Left hindlimb (tissue), 1 donor: ENCODE measurements at regions not wholly inside any gene's neighbourhood (a gene's known extent, or its start where the extent isn't known, plus 50 kb on each side); places are given as distances from the start of the nearest gene placed in this dataset.

Experiments used
- DNase-seq: peaks from one replicate; pipeline ENCODE4 v3.0.0-alpha.2; 2018

- DNase-seq, result no peak
Measured at GRCh38 chr2:187943772-187944369, 347.8 kb upstream of the GULP1 start.

- no peak for DNase-seq
Measured at GRCh38 chr2:187949859-187950258, 341.8 kb upstream of the GULP1 start.

- no peak for DNase-seq
Measured at GRCh38 chr2:187951470-187952218, 340.0 kb upstream of the GULP1 start.

- no peak for DNase-seq
Measured at GRCh38 chr2:187956906-187957534, 334.7 kb upstream of the GULP1 start.

GRCh38 chr2:187959821-187960220 lies 331.9 kb upstream of the GULP1 start:
- DNase-seq, result no peak

- no peak for DNase-seq
Measured at GRCh38 chr2:187962538-187962937, 329.1 kb upstream of the GULP1 start.

- DNase-seq, result no peak
Measured at GRCh38 chr2:187964746-187965145, 326.9 kb upstream of the GULP1 start.

GRCh38 chr2:187966924-187967323 lies 324.8 kb upstream of the GULP1 start:
- no peak for DNase-seq

- no peak for DNase-seq
Measured at GRCh38 chr2:187971893-187972292, 319.8 kb upstream of the GULP1 start.

GRCh38 chr2:187976259-187976985 lies 315.3 kb upstream of the GULP1 start:
- no peak for DNase-seq

GRCh38 chr2:187976986-187977333 lies 314.7 kb upstream of the GULP1 start:
- no peak for DNase-seq

GRCh38 chr2:187978356-187978755 lies 313.3 kb upstream of the GULP1 start:
- no peak for DNase-seq

- no peak for DNase-seq
Measured at GRCh38 chr2:187982668-187983067, 309.0 kb upstream of the GULP1 start.

GRCh38 chr2:187985195-187985594 lies 306.5 kb upstream of the GULP1 start:
- no peak for DNase-seq

- no peak for DNase-seq
Measured at GRCh38 chr2:187985923-187986322, 305.8 kb upstream of the GULP1 start.

- DNase-seq, result no peak
Measured at GRCh38 chr2:187986390-187987105, 305.1 kb upstream of the GULP1 start.

GRCh38 chr2:187988348-187988747 lies 303.3 kb upstream of the GULP1 start:
- DNase-seq, result no peak

GRCh38 chr2:187989925-187990623 lies 301.6 kb upstream of the GULP1 start:
- no peak for DNase-seq

GRCh38 chr2:187991389-187991788 lies 300.3 kb upstream of the GULP1 start:
- DNase-seq, result no peak

- DNase-seq, result peak; percentile 43
Measured at GRCh38 chr2:187994464-187995331, 297.0 kb upstream of the GULP1 start.

- no peak for DNase-seq
Measured at GRCh38 chr2:187995556-187995955, 296.1 kb upstream of the GULP1 start.
